Hepatocyte (in vitro differentiated cells): ENCODE measurements at regions not wholly inside any gene's neighbourhood (a gene's known extent, or its start where the extent isn't known, plus 50 kb on each side); places are given as distances from the start of the nearest gene placed in this dataset.

Source experiments
- DNase-seq: peaks from one replicate; pipeline ENCODE4 v3.0.0-alpha.2; 2016; ENCODE audit warnings: low spot score
- H2AFZ ChIP-seq: fragments of 200-600 bp; sonication (generic); 2 replicates; pipeline ENCODE4 v1.6.0; 2016; ENCODE audit warnings: antibody characterized with exemption, mild to moderate bottlenecking
- H3K27ac ChIP-seq: fragments of 200-600 bp; sonication (generic); 2 replicates; pipeline ENCODE4 v1.5.1; 2016; ENCODE audit warnings: mild to moderate bottlenecking
- H3K27me3 ChIP-seq: fragments of 200-600 bp; sonication (generic); 2 replicates; pipeline ENCODE4 v1.6.1; 2016
- H3K36me3 ChIP-seq: fragments of 200-600 bp; sonication (generic); replicated peaks from 2 replicates; pipeline ENCODE4 v1.5.1; 2016; ENCODE audit warnings: low read depth; ENCODE audit not compliant: insufficient read depth
- H3K4me1 ChIP-seq: fragments of 200-600 bp; sonication (generic); 2 replicates; pipeline ENCODE4 v1.5.1; 2016; ENCODE audit warnings: mild to moderate bottlenecking, moderate library complexity; ENCODE audit not compliant: insufficient read depth
- H3K4me2 ChIP-seq: fragments of 200-600 bp; sonication (generic); 2 replicates; pipeline ENCODE4 v1.6.0; 2016
- H3K4me3 ChIP-seq: fragments of 200-600 bp; sonication (generic); 2 replicates; pipeline ENCODE4 v1.5.1; 2016; ENCODE audit warnings: mild to moderate bottlenecking
- H3K79me2 ChIP-seq: fragments of 200-600 bp; sonication (generic); 2 replicates; pipeline ENCODE4 v1.6.0; 2017; ENCODE audit warnings: mild to moderate bottlenecking
- H3K9me2 ChIP-seq: fragments of 200-600 bp; sonication (generic); replicated peaks from 2 replicates; pipeline ENCODE4 v1.6.0; 2017; ENCODE audit warnings: mild to moderate bottlenecking; ENCODE audit not compliant: insufficient read depth
- H3K9me3 ChIP-seq: fragments of 200-600 bp; sonication (generic); 2 replicates; pipeline ENCODE4 v1.5.1; 2016; ENCODE audit warnings: low read depth, mild to moderate bottlenecking
- H4K20me1 ChIP-seq: fragments of 200-600 bp; sonication (generic); 2 replicates; pipeline ENCODE4 v1.6.0; 2016; ENCODE audit warnings: mild to moderate bottlenecking; ENCODE audit not compliant: insufficient read depth, poor library complexity, severe bottlenecking
- CTCF ChIP-seq: fragments of 200-600 bp; sonication (generic); IDR thresholded peaks from 2 replicates; pipeline ENCODE4 v1.5.1; 2016; ENCODE audit warnings: antibody characterized with exemption, mild to moderate bottlenecking; ENCODE audit not compliant: poor library complexity
- EZH2 ChIP-seq: fragments of 200-600 bp; sonication (generic); IDR thresholded peaks from 2 replicates; pipeline ENCODE4 v1.6.1; 2016; ENCODE audit warnings: antibody characterized with exemption, mild to moderate bottlenecking, borderline replicate concordance
- EZH2phosphoT487 ChIP-seq: fragments of 200-600 bp; sonication (generic); IDR thresholded peaks from one replicate; pipeline ENCODE4 v1.6.1; 2018; ENCODE audit warnings: antibody characterized with exemption, mild to moderate bottlenecking, low read depth, moderate library complexity; ENCODE audit not compliant: unreplicated experiment, severe bottlenecking
- WGBS: methylation state at CpG from one replicate; pipeline ENCODE4 v1.1.6; 2016; ENCODE audit warnings: low lambda C conversion rate; ENCODE audit errors: missing lambda C conversion rate; 5-methylcytosine and 5-hydroxymethylcytosine counted together

GRCh38 chr4:123787512-123788080 lies 391.0 kb downstream of the SPRY1 start:
- no peak for DNase-seq
- 98% methylated on average over 4 of the region's 4 CpGs for WGBS
- Histone ChIP-seq H3K36me3 (no peaks in the 10 kb centered on the region), H2AFZ (no peak overlapping the region), H3K4me2 (no peak overlapping the region), H3K9me3 (no peaks in the 10 kb centered on the region), H3K9me2 (no peaks in the 10 kb centered on the region), H4K20me1 (no peaks in the 10 kb centered on the region), H3K79me2 (no peaks in the 10 kb centered on the region), H3K4me3 (no peak overlapping the region), H3K27me3 (no peaks in the 10 kb centered on the region), H3K4me1 (no peaks in the 10 kb centered on the region), H3K27ac (no peak overlapping the region)
- TF ChIP-seq CTCF (no peak), EZH2 (no peak), EZH2phosphoT487 (no peak)

DNA sequence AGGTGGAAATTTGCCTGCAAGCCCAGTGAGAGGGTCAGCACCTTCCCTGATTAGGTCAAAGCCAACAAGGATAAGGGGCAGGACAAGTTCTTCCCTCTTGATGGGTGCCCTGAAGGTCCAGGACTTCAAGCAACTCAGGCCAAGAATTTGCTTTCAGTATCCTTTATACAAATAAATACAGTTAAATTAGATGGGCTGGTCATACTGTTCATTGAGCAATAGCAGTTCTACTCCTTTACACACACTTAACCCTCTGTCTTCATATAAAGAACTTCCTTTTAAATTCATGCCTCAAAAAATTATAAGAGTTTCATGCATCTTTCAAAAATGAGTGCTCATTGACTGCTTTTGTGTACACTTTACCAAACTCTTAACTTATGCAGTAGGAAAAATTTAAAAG lies 392.0 kb downstream of the SPRY1 start:
- no peak overlapping the region for H3K4me2 ChIP-seq
- no peaks in the 10 kb centered on the region for H3K79me2 ChIP-seq
- H3K27me3 ChIP-seq: no peaks in the 10 kb centered on the region
- no peak overlapping the region for H2AFZ ChIP-seq
- H3K4me1 ChIP-seq: no peaks in the 10 kb centered on the region
- H3K27ac ChIP-seq: no peak overlapping the region
- TF ChIP-seq EZH2phosphoT487: no peak
- no peak for TF ChIP-seq EZH2
- no peak for TF ChIP-seq CTCF
- no peak for DNase-seq
- no peaks in the 10 kb centered on the region for H4K20me1 ChIP-seq
- no peaks in the 10 kb centered on the region for H3K9me2 ChIP-seq
- H3K36me3 ChIP-seq: no peaks in the 10 kb centered on the region
- H3K9me3 ChIP-seq: no peaks in the 10 kb centered on the region
- H3K4me3 ChIP-seq: no peak overlapping the region

- no peaks in the 10 kb centered on the region for H3K27me3 ChIP-seq
- no peaks in the 10 kb centered on the region for H3K79me2 ChIP-seq
- H3K4me1 ChIP-seq: no peaks in the 10 kb centered on the region
- H3K4me2 ChIP-seq: no peak overlapping the region
- H3K9me2 ChIP-seq: no peaks in the 10 kb centered on the region
- H2AFZ ChIP-seq: no peak overlapping the region
- H3K27ac ChIP-seq: no peak overlapping the region
- no peaks in the 10 kb centered on the region for H3K36me3 ChIP-seq
- WGBS: 74% methylated on average over 1 of the region's 1 CpG
- TF ChIP-seq EZH2: no peak
- TF ChIP-seq CTCF: no peak
- no peak for TF ChIP-seq EZH2phosphoT487
- H3K9me3 ChIP-seq: no peaks in the 10 kb centered on the region
- DNase-seq: no peak
- H3K4me3 ChIP-seq: no peak overlapping the region
- no peaks in the 10 kb centered on the region for H4K20me1 ChIP-seq
Observed at GRCh38 chr4:123790681-123791080, 394.1 kb downstream of the SPRY1 start.

- Histone ChIP-seq H3K9me3 (no peaks in the 10 kb centered on the region), H2AFZ (no peak overlapping the region), H4K20me1 (no peaks in the 10 kb centered on the region)
Observed at GRCh38 chr4:123802082-123802645, 405.6 kb downstream of the SPRY1 start.

More at GRCh38 chr4:123802082-123802645, 405.6 kb downstream of the SPRY1 start:
- TF ChIP-seq CTCF: no peak
- no peak for TF ChIP-seq EZH2
- TF ChIP-seq EZH2phosphoT487: no peak
- DNase-seq: no peak
- H3K27me3 ChIP-seq: no peaks in the 10 kb centered on the region
- H3K9me2 ChIP-seq: no peaks in the 10 kb centered on the region
- no peak overlapping the region for H3K27ac ChIP-seq
- no peak overlapping the region for H3K4me2 ChIP-seq
- 99% methylated on average over 4 of the region's 4 CpGs for WGBS
- H3K4me1 ChIP-seq: no peaks in the 10 kb centered on the region
- no peaks in the 10 kb centered on the region for H3K79me2 ChIP-seq
- H3K36me3 ChIP-seq: no peaks in the 10 kb centered on the region
- no peak overlapping the region for H3K4me3 ChIP-seq
